NK-92 (cell line): ENCODE measurements at regions not wholly inside any gene's neighbourhood (a gene's known extent, or its start where the extent isn't known, plus 50 kb on each side); places are given as distances from the start of the nearest gene placed in this dataset.

Experiments used
- DNase-seq: peaks from one replicate; lab custom pipeline; 2025; ENCODE audit not compliant: unreplicated experiment; lab: John Stamatoyannopoulos, UW

DNA sequence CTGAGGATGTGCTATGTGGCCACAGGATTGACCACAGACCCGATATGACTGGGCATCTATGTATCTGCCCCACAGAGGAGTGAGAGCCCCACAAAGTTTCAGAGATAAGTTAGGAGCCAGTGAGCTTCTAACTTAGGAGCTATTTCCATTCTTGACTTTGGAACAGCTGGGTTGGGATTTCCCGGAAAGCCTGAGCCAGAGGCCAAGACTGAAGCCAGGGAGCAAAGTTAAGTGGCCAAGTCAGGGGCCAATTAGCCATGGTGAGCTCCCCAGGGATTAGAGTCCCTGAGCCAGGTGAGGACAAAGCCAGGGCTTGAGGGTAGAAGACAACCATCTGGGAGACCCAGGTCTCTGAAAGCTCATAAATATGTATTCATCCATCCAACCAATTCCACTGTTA is 143.6 kb downstream of the MAFB start:
- DNase-seq = no peak

GRCh38 chr20:40542065-40542464 is 147.0 kb downstream of the MAFB start:
- no peak for DNase-seq

GRCh38 chr20:40540166-40540565 is 148.9 kb downstream of the MAFB start:
- no peak for DNase-seq

- no peak for DNase-seq
These were observed 150.9 kb downstream of the MAFB start for GRCh38 chr20:40538131-40538530.

GRCh38 chr20:40536808-40537207 is 152.2 kb downstream of the MAFB start:
- no peak for DNase-seq

DNA sequence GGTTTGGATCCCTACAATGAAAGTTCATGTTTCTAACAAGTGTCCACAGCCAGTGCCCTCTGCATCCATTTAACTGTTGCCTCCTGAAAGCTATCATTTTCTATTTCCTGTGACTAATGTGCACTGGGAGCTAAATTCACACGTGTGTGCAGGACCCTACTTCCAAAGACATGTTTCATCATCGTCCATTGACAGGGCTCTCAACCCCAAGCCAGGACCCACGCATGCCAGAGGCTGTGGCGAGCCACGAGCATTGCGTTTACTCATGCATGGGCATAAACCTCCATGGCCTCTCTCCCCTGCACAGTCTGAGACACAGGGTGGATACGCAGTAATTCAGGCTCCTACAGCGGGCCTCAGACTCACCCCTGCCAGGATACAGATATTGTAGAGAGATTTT is 153.2 kb downstream of the MAFB start:
- DNase-seq = no peak

DNA sequence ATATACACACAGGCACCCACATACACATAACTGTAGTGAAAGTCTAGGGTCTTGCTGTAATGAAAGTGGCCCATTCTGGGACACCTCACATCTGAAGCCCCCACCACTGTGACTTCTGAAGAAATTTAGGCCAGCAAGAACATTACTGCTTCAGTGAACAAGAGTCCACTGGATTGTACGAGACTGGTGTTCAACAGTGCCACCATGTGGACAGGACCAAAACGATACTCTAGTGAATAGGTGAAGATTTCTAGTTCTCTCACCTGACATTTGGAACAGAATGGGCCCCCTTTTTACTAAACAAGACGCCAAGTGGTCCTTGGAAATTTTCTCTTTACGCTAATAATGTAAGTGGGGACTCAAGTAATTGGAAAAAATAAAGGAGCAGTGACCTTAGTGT is 156.9 kb downstream of the MAFB start:
- no peak for DNase-seq

GRCh38 chr20:40525351-40525750 is 163.7 kb downstream of the MAFB start:
- DNase-seq = no peak

- DNase-seq = no peak
These were observed 165.0 kb downstream of the MAFB start for GRCh38 chr20:40524071-40524470.

DNA sequence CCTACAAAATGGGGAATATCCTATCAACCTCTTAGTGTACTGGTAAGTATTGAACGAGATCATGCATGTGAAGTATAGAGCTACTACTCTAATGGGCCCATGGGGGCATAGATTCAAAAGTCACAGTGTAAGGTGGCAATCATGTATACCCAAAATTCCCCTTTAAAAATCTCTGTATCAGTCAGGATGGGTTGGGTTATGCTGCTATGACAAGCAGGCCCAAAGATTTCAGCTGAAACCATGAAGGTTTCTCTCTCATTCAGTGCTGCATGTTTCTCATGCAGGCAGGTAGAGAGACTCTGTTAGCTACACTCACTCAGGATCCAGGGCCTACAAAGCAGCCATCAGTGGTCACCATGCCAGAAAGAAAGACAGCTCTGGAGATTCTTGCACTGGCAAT is 166.6 kb downstream of the MAFB start:
- no peak for DNase-seq

DNA sequence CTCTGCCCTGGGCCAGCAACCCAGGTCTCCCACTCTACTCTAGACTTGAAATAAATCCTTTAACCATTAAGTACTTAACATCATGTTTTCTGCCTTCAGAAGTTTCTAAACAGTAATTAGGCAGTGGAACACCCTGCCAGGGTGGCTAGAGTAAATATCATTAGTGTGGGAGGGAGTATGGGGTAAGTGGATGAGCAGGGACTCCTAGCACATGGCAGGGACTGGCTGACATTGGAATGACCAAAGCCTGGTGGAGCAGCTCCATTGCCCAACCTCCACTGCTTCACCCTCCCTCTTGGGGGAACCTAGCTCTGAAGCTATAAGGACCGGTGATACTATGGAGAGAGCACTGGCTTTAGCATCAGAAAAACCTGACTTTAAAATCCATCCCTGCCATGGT is 167.1 kb downstream of the MAFB start:
- DNase-seq = no peak

DNA sequence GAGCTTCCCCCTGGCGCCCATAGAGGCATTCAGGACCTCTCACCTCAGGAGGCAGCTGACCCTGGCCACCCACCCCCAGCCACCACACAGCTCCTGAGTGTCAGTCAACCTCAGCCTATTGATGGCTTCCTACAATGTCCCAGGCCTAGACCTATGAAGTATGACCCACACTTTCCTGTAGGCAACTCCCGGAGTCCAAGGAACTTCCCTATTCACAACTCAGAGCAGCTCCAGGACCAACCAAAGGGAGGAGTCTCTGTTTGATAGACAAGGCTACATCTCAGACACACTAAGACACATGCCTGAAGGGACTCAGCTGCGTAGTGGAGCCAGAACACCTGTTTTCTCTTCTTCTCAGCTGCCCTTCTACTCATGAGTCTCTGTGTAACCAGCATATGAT is 169.1 kb downstream of the MAFB start:
- no peak for DNase-seq

- DNase-seq = no peak
These were observed 176.0 kb downstream of the MAFB start for GRCh38 chr20:40512994-40513393.

GRCh38 chr20:40512591-40512990 is 176.4 kb downstream of the MAFB start:
- DNase-seq = no peak

- no peak for DNase-seq
These were observed 177.6 kb downstream of the MAFB start for GRCh38 chr20:40511478-40511877.

- no peak for DNase-seq
These were observed 178.4 kb downstream of the MAFB start for GRCh38 chr20:40510622-40511021.

GRCh38 chr20:40508821-40509220 is 180.2 kb downstream of the MAFB start:
- no peak for DNase-seq

GRCh38 chr20:40506537-40506939 is 182.5 kb downstream of the MAFB start:
- no peak for DNase-seq

DNA sequence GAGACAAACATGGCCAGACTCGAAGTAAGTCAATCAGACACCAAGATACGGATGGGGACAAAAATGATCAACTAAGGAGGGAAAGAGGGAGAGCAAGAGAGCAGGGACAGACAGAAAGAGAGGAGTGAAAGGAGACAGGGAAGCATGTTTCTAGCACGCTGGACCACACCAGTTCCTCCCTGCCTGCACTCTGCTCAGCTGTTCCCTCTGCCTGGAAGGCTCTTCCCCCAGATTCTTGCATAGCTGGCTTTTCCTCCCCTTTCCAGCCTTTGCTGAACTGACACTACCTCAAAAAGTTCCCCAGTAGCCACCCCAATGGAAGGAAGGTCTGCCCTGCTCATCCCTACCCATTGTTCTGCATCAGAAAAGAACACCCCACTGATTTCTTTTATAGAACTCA is 185.9 kb downstream of the MAFB start:
- DNase-seq = no peak

GRCh38 chr20:40502576-40502975 is 186.5 kb downstream of the MAFB start:
- DNase-seq = no peak

GRCh38 chr20:40499391-40499790 is 189.6 kb downstream of the MAFB start:
- DNase-seq = no peak

DNA sequence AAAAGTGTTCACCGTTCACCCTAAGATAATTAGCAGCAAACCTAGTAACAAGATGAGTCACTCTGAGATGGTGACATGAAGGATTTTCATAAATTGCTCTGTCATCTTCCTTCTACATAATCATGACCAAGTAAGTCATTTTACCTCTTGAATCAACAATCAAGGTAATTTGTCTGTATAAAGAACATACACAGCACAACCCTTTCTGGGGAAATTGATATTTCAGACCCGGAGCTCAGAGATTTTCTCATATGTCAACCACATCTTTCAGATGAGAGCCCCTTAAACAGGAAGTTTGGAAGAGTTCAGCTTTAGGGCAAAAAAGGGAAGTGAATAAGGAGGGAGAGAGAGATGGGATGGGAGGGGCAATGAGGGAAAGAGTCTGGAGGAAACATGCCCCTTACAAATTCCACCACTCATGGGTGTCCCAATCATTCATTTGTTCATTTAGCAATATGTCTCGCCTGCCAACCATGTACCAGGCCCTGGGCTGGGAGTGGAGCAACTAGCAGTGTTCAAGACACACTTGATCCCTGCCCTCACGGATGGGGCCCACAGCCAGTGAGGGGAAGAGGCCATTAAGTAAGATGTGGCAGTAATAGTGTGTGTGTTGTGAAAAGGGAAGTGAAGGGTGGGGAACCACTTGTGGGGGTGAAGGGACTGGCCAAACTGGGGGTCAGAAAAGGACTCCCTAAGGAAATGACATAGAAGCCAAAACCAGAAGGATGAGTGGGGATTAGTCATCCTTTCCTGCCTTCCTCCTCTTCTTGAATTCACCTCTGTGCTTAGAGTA is 190.9 kb downstream of the MAFB start:
- DNase-seq = no peak

GRCh38 chr20:40495956-40496355 is 193.1 kb downstream of the MAFB start:
- no peak for DNase-seq
